BLaER1 treated with 17β-estradiol and CSF1 and Interleukin-3, amounts not matched to agents 10 nM and 100 nM (cell line): ENCODE measurements at regions not wholly inside any gene's neighbourhood (a gene's known extent, or its start where the extent isn't known, plus 50 kb on each side); places are given as distances from the start of the nearest gene placed in this dataset.
A peak's percentile ranks its signal among the peaks of the same experiment; 100 is the strongest.

Experiments used
- H3K27ac ChIP-seq, 11 experiments: shearing (Covaris generic); formaldehyde crosslinking; 2 replicates each; pipeline ENCODE4 v1.8.1; 2022
- H3K27me3 ChIP-seq, 11 experiments: shearing (Covaris generic); formaldehyde crosslinking; 2 replicates each; pipeline ENCODE4 v1.8.1; 2022
- H3K36me3 ChIP-seq, 11 experiments: shearing (Covaris generic); formaldehyde crosslinking; 2 replicates each; pipeline ENCODE4 v1.8.1; 2022
- H3K4me1 ChIP-seq, 10 experiments: shearing (Covaris generic); formaldehyde crosslinking; 2 replicates each; pipeline ENCODE4 v1.8.1; 2022
- H3K4me2 ChIP-seq, 11 experiments: shearing (Covaris generic); formaldehyde crosslinking; 2 replicates each; pipeline ENCODE4 v1.8.1; 2022
- H3K4me3 ChIP-seq, 10 experiments: shearing (Covaris generic); formaldehyde crosslinking; 2 replicates each; pipeline ENCODE4 v1.8.1; 2022
- H3K9ac ChIP-seq, 11 experiments: shearing (Covaris generic); formaldehyde crosslinking; 2 replicates each; pipeline ENCODE4 v1.8.1; 2022
- H3K9me3 ChIP-seq, 11 experiments: shearing (Covaris generic); formaldehyde crosslinking; replicated peaks in 1 of 11; 2 replicates each; pipeline ENCODE4 v1.8.1; 2022
- H4K20me1 ChIP-seq, 11 experiments: shearing (Covaris generic); formaldehyde crosslinking; 2 replicates each; pipeline ENCODE4 v1.8.1; 2022
- Cebpa-rat ChIP-seq, 11 experiments: shearing (Covaris generic); IDR thresholded peaks; 2 replicates each; pipeline ENCODE4 v1.8.1; 2022

- no peaks in the 10 kb centered on the region for H3K9me3 ChIP-seq
- H3K27ac ChIP-seq: no peak overlapping the region
- no peak overlapping the region for H3K4me2 ChIP-seq
- TF ChIP-seq Cebpa-rat (IDR thresholded peaks at IDR 0.05): no peak
- no peak overlapping the region for H3K4me3 ChIP-seq
- no peaks in the 10 kb centered on the region for H3K27me3 ChIP-seq
- no peaks in the 10 kb centered on the region for H3K36me3 ChIP-seq
- H3K9ac ChIP-seq: no peak overlapping the region
- no peaks in the 10 kb centered on the region for H4K20me1 ChIP-seq
- peaks cover 0 to 3% (median under 1%) of the 10 kb centered on the region in 10 experiments; a peak in 4 of 20 replicates for H3K4me1 ChIP-seq
These were observed 132.7 kb upstream of the ERCC6L2 start for GRCh38 chr9:95742821-95743220.

GRCh38 chr9:95741631-95742030, 133.9 kb upstream of the ERCC6L2 start:
- Histone ChIP-seq H4K20me1 (no peaks in the 10 kb centered on the region), H3K4me3 (no peak overlapping the region), H3K27me3 (no peaks in the 10 kb centered on the region), H3K4me2 (no peak overlapping the region), H3K9ac (no peak overlapping the region), H3K36me3 (no peaks in the 10 kb centered on the region), H3K27ac (no peak overlapping the region), H3K4me1 (peaks cover 0 to 14% (median 11%) of the 10 kb centered on the region in 10 experiments; a peak in 14 of 20 replicates), H3K9me3 (no peaks in the 10 kb centered on the region)
- no peak for TF ChIP-seq Cebpa-rat (IDR thresholded peaks at IDR 0.05)

GRCh38 chr9:95740217-95741004, 135.1 kb upstream of the ERCC6L2 start:
- no peaks in the 10 kb centered on the region for H3K36me3 ChIP-seq
- peaks cover 0 to 17% (median 13%) of the 10 kb centered on the region in 10 experiments; a peak in 14 of 20 replicates for H3K4me1 ChIP-seq
- no peak overlapping the region for H3K4me2 ChIP-seq
- no peak for TF ChIP-seq Cebpa-rat (IDR thresholded peaks at IDR 0.05)
- no peak overlapping the region for H3K4me3 ChIP-seq
- no peaks in the 10 kb centered on the region for H4K20me1 ChIP-seq
- H3K9ac ChIP-seq: no peak overlapping the region
- no peak overlapping the region for H3K27ac ChIP-seq
- no peaks in the 10 kb centered on the region for H3K9me3 ChIP-seq
- no peaks in the 10 kb centered on the region for H3K27me3 ChIP-seq

- no peaks in the 10 kb centered on the region for H3K9me3 ChIP-seq
- no peak overlapping the region for H3K4me3 ChIP-seq
- no peaks in the 10 kb centered on the region for H3K27me3 ChIP-seq
- H3K4me2 ChIP-seq: no peak overlapping the region
- no peak for TF ChIP-seq Cebpa-rat (IDR thresholded peaks at IDR 0.05)
- H3K36me3 ChIP-seq: no peaks in the 10 kb centered on the region
- H3K4me1 ChIP-seq: peaks cover 0 to 27% (median 16%) of the 10 kb centered on the region in 10 experiments; a peak in 14 of 20 replicates
- H3K27ac ChIP-seq: no peak overlapping the region
- no peak overlapping the region for H3K9ac ChIP-seq
- no peaks in the 10 kb centered on the region for H4K20me1 ChIP-seq
These were observed 137.1 kb upstream of the ERCC6L2 start for GRCh38 chr9:95738438-95738837.

- peak overlapping the region in 8 of 11 experiments; percentile 30 to 84 (median 64); a peak in 16 of 22 replicates for H3K4me2 ChIP-seq
- no peaks in the 10 kb centered on the region for H3K27me3 ChIP-seq
- H3K9ac ChIP-seq: peak overlapping the region in 3 of 11 experiments; percentile 2 to 58 (median 27); a peak in 2 of 22 replicates
- H3K4me1 ChIP-seq: peaks cover 0 to 27% (median 16%) of the 10 kb centered on the region in 10 experiments; a peak in 14 of 20 replicates
- no peak overlapping the region for H3K4me3 ChIP-seq
- H3K36me3 ChIP-seq: no peaks in the 10 kb centered on the region
- TF ChIP-seq Cebpa-rat (IDR thresholded peaks at IDR 0.05): no peak
- H3K27ac ChIP-seq: peak overlapping the region in 1 of 11 experiments; percentile 34; a peak in 1 of 22 replicates
- H4K20me1 ChIP-seq: no peaks in the 10 kb centered on the region
- H3K9me3 ChIP-seq: no peaks in the 10 kb centered on the region
These were observed 138.5 kb upstream of the ERCC6L2 start for GRCh38 chr9:95736891-95737522.

GRCh38 chr9:95736370-95736769, 139.1 kb upstream of the ERCC6L2 start:
- no peak overlapping the region for H3K27ac ChIP-seq
- H3K27me3 ChIP-seq: no peaks in the 10 kb centered on the region
- no peaks in the 10 kb centered on the region for H3K36me3 ChIP-seq
- H4K20me1 ChIP-seq: no peaks in the 10 kb centered on the region
- no peaks in the 10 kb centered on the region for H3K9me3 ChIP-seq
- H3K9ac ChIP-seq: no peak overlapping the region
- TF ChIP-seq Cebpa-rat (IDR thresholded peaks at IDR 0.05): no peak
- peak overlapping the region in 6 of 11 experiments; percentile 35 to 84 (median 70); a peak in 6 of 22 replicates for H3K4me2 ChIP-seq
- no peak overlapping the region for H3K4me3 ChIP-seq
- H3K4me1 ChIP-seq: peaks cover 0 to 27% (median 16%) of the 10 kb centered on the region in 10 experiments; a peak in 14 of 20 replicates

GRCh38 chr9:95735701-95736100, 139.8 kb upstream of the ERCC6L2 start:
- Histone ChIP-seq H3K9me3 (peaks cover 0 to 5% (median under 1%) of the 10 kb centered on the region in 11 experiments; a peak in 2 of 22 replicates), H4K20me1 (no peaks in the 10 kb centered on the region), H3K9ac (no peak overlapping the region), H3K27me3 (no peaks in the 10 kb centered on the region), H3K4me1 (peaks cover 0 to 27% (median 16%) of the 10 kb centered on the region in 10 experiments; a peak in 14 of 20 replicates), H3K36me3 (no peaks in the 10 kb centered on the region), H3K4me2 (no peak overlapping the region), H3K27ac (no peak overlapping the region), H3K4me3 (no peak overlapping the region)
- TF ChIP-seq Cebpa-rat (IDR thresholded peaks at IDR 0.05): no peak

GRCh38 chr9:95733741-95734666, 141.5 kb upstream of the ERCC6L2 start:
- Histone ChIP-seq H4K20me1 (no peaks in the 10 kb centered on the region), H3K4me3 (no peak overlapping the region), H3K4me1 (peaks cover 0 to 27% (median 16%) of the 10 kb centered on the region in 10 experiments; a peak in 14 of 20 replicates), H3K4me2 (peak overlapping the region in 6 of 11 experiments; percentile 8 to 48 (median 26); a peak in 3 of 22 replicates), H3K9me3 (peaks cover 10 to 22% (median 16%) of the 10 kb centered on the region in 11 experiments), H3K9ac (no peak overlapping the region), H3K27me3 (no peaks in the 10 kb centered on the region), H3K27ac (no peak overlapping the region), H3K36me3 (no peaks in the 10 kb centered on the region; a peak in 1 of 22 replicates)
- no peak for TF ChIP-seq Cebpa-rat (IDR thresholded peaks at IDR 0.05)
